ENCODE measurements at regions not wholly inside any gene's neighbourhood (a gene's known extent, or its start where the extent isn't known, plus 50 kb on each side); places are given as distances from the start of the nearest gene placed in this dataset.

GRCh38 chr6:23335894-23336293 lies 766.5 kb downstream of the HDGFL1 start:
- H3K9ac ChIP-seq, result no peak overlapping the region
- H3K9me3 ChIP-seq (ENCODE audit: low read depth), result no peaks in the 10 kb centered on the region
- H3K4me1 ChIP-seq, result no peaks in the 10 kb centered on the region
- Mint-ChIP-seq H3K27ac (no peak overlapping the region), H3K9me3 (no peaks in the 10 kb centered on the region), H3K4me1 (peaks cover 23% of the 10 kb centered on the region), H3K27me3 (ENCODE audit: insufficient read depth, low read depth) (no peaks in the 10 kb centered on the region), H3K4me3 (no peak overlapping the region), H3K36me3 (no peaks in the 10 kb centered on the region)
- TF ChIP-seq EZH2 (IDR thresholded peaks at IDR 0.05) (no peak), EZH2phosphoT487 (IDR thresholded peaks at IDR 0.05) (no peak)
- TF ChIP-seq, protein P1, sequence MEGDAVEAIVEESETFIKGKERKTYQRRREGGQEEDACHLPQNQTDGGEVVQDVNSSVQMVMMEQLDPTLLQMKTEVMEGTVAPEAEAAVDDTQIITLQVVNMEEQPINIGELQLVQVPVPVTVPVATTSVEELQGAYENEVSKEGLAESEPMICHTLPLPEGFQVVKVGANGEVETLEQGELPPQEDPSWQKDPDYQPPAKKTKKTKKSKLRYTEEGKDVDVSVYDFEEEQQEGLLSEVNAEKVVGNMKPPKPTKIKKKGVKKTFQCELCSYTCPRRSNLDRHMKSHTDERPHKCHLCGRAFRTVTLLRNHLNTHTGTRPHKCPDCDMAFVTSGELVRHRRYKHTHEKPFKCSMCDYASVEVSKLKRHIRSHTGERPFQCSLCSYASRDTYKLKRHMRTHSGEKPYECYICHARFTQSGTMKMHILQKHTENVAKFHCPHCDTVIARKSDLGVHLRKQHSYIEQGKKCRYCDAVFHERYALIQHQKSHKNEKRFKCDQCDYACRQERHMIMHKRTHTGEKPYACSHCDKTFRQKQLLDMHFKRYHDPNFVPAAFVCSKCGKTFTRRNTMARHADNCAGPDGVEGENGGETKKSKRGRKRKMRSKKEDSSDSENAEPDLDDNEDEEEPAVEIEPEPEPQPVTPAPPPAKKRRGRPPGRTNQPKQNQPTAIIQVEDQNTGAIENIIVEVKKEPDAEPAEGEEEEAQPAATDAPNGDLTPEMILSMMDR (IDR thresholded peaks at IDR 0.05), result no peak
- H3F3A ChIP-seq (ENCODE audit: low read depth), result no peaks in the 10 kb centered on the region
- H3K4me3 ChIP-seq, result no peak overlapping the region
- no peaks in the 10 kb centered on the region for H3K27me3 ChIP-seq
- no peak overlapping the region for H3K27ac ChIP-seq
- no peak for DNase-seq (ENCODE audit: low spot score)
- H3K36me3 ChIP-seq, result no peaks in the 10 kb centered on the region
- H4K20me1 ChIP-seq (ENCODE audit: low read depth), result no peaks in the 10 kb centered on the region
- no peak overlapping the region for H2AFZ ChIP-seq (replicated peaks)
- no peaks in the 10 kb centered on the region for H3K79me2 ChIP-seq (ENCODE audit: low read depth)
- no peak overlapping the region for H3K4me2 ChIP-seq

- peak overlapping the region; percentile 50 for H2AFZ ChIP-seq (replicated peaks)
- DNase-seq (ENCODE audit: low spot score), result no peak
- H3K36me3 Mint-ChIP-seq, result no peaks in the 10 kb centered on the region
- H3K27ac ChIP-seq, result no peak overlapping the region
- no peaks in the 10 kb centered on the region for H3K27me3 ChIP-seq
- peaks cover 23% of the 10 kb centered on the region for H3K4me1 Mint-ChIP-seq
- H3K4me1 ChIP-seq, result no peaks in the 10 kb centered on the region
- no peaks in the 10 kb centered on the region for H4K20me1 ChIP-seq (ENCODE audit: low read depth)
- no peak overlapping the region for H3K4me2 ChIP-seq
- peaks cover 12% of the 10 kb centered on the region for H3K9me3 Mint-ChIP-seq
- H3F3A ChIP-seq (ENCODE audit: low read depth), result no peaks in the 10 kb centered on the region
- H3K9ac ChIP-seq, result no peak overlapping the region
- no peak overlapping the region for H3K4me3 ChIP-seq
- peak overlapping the region; percentile 32 for H3K27ac Mint-ChIP-seq
- peaks cover 2% of the 10 kb centered on the region for H3K27me3 Mint-ChIP-seq (ENCODE audit: insufficient read depth, low read depth)
- H3K36me3 ChIP-seq, result no peaks in the 10 kb centered on the region
- no peak overlapping the region for H3K4me3 Mint-ChIP-seq
- no peak for TF ChIP-seq EZH2phosphoT487 (IDR thresholded peaks at IDR 0.05)
- TF ChIP-seq EZH2 (IDR thresholded peaks at IDR 0.05), result no peak
- TF ChIP-seq, protein P1 (IDR thresholded peaks at IDR 0.05), result no peak
- H3K79me2 ChIP-seq (ENCODE audit: low read depth), result no peaks in the 10 kb centered on the region
- H3K9me3 ChIP-seq (ENCODE audit: low read depth), result no peaks in the 10 kb centered on the region
These were observed 769.9 kb downstream of the HDGFL1 start for GRCh38 chr6:23339268-23339667.

DNA sequence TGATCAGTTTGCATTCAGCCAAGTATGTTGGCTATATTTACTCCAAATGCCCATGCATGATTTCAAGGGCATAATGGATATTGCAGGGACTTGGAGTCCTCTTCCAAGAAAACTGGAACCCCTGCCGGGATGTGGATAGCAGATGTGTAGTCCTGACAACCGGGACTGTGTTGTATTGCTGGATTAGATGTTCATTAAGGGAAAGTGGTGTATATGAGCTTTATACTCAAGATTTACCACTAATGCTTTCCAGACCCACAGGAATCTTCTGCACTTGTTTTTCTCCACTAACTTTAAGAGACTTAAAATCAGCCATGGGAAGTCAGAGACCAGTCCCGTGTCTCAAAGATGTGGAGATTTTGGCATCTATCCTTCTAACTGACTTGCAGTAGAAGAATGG lies 770.9 kb downstream of the HDGFL1 start:
- no peaks in the 10 kb centered on the region for H3K27me3 ChIP-seq
- H3K36me3 ChIP-seq, result no peaks in the 10 kb centered on the region
- H3K9ac ChIP-seq, result no peak overlapping the region
- no peaks in the 10 kb centered on the region for H3K9me3 ChIP-seq (ENCODE audit: low read depth)
- H3K4me3 ChIP-seq, result no peak overlapping the region
- Mint-ChIP-seq H3K27me3 (ENCODE audit: insufficient read depth, low read depth) (peaks cover 2% of the 10 kb centered on the region), H3K4me3 (no peak overlapping the region), H3K36me3 (no peaks in the 10 kb centered on the region), H3K9me3 (peaks cover 12% of the 10 kb centered on the region), H3K27ac (peak overlapping the region; percentile 96), H3K4me1 (peaks cover 23% of the 10 kb centered on the region)
- no peaks in the 10 kb centered on the region for H4K20me1 ChIP-seq (ENCODE audit: low read depth)
- H3K4me2 ChIP-seq, result no peak overlapping the region
- H3K79me2 ChIP-seq (ENCODE audit: low read depth), result no peaks in the 10 kb centered on the region
- no peaks in the 10 kb centered on the region for H3F3A ChIP-seq (ENCODE audit: low read depth)
- H3K27ac ChIP-seq, result no peak overlapping the region
- DNase-seq (ENCODE audit: low spot score), result no peak
- no peak overlapping the region for H2AFZ ChIP-seq (replicated peaks)
- no peaks in the 10 kb centered on the region for H3K4me1 ChIP-seq
- TF ChIP-seq EZH2phosphoT487 (IDR thresholded peaks at IDR 0.05), result no peak
- TF ChIP-seq, protein P1 (IDR thresholded peaks at IDR 0.05), result no peak
- no peak for TF ChIP-seq EZH2 (IDR thresholded peaks at IDR 0.05)

All from neural progenitor cell (in vitro differentiated cells).